ENCODE measurements at regions not wholly inside any gene's neighbourhood (a gene's known extent, or its start where the extent isn't known, plus 50 kb on each side); places are given as distances from the start of the nearest gene placed in this dataset.

GRCh38 chr2:186410802-186411201 is 75.3 kb upstream of the ZC3H15 start:
- no peaks in the 10 kb centered on the region for H3K4me1 ChIP-seq
- intact Hi-C loops (cut with DNase I) = no loop called here
- no peak overlapping the region for H3K27ac ChIP-seq
- H3K36me3 ChIP-seq = no peaks in the 10 kb centered on the region
- ATAC-seq = no peak
- DNase-seq = no peak
- H3K27me3 ChIP-seq (ENCODE audit: low read depth) = no peaks in the 10 kb centered on the region
- H3K9me3 ChIP-seq = peaks cover 2% of the 10 kb centered on the region
- H3K4me3 ChIP-seq = no peak overlapping the region
- no peak for TF ChIP-seq CTCF (IDR thresholded peaks at IDR 0.05)

GRCh38 chr2:186422226-186422625 is 63.8 kb upstream of the ZC3H15 start:
- Histone ChIP-seq H3K4me1 (no peaks in the 10 kb centered on the region), H3K4me3 (no peak overlapping the region), H3K27ac (no peak overlapping the region), H3K9me3 (no peaks in the 10 kb centered on the region), H3K27me3 (ENCODE audit: low read depth) (no peaks in the 10 kb centered on the region), H3K36me3 (no peaks in the 10 kb centered on the region)
- intact Hi-C loops (cut with DNase I) = no loop called here
- no peak for DNase-seq
- ATAC-seq = peak; percentile 39 to 41
- no peak for TF ChIP-seq CTCF (IDR thresholded peaks at IDR 0.05)

GRCh38 chr2:186423481-186423880 is 62.6 kb upstream of the ZC3H15 start:
- no peaks in the 10 kb centered on the region for H3K36me3 ChIP-seq
- no peak overlapping the region for H3K4me3 ChIP-seq
- TF ChIP-seq CTCF (IDR thresholded peaks at IDR 0.05) = no peak
- no peaks in the 10 kb centered on the region for H3K4me1 ChIP-seq
- DNase-seq (no peak), ATAC-seq (no peak)
- no peaks in the 10 kb centered on the region for H3K27me3 ChIP-seq (ENCODE audit: low read depth)
- H3K27ac ChIP-seq = no peak overlapping the region
- intact Hi-C loops (cut with DNase I) = no loop called here
- no peaks in the 10 kb centered on the region for H3K9me3 ChIP-seq

GRCh38 chr2:186424265-186424664 is 61.8 kb upstream of the ZC3H15 start:
- H3K4me3 ChIP-seq = no peak overlapping the region
- no peaks in the 10 kb centered on the region for H3K27me3 ChIP-seq (ENCODE audit: low read depth)
- no peak for TF ChIP-seq CTCF (IDR thresholded peaks at IDR 0.05)
- no peaks in the 10 kb centered on the region for H3K4me1 ChIP-seq
- no peak for ATAC-seq
- H3K36me3 ChIP-seq = no peaks in the 10 kb centered on the region
- no peaks in the 10 kb centered on the region for H3K9me3 ChIP-seq
- intact Hi-C loops (cut with DNase I) = no loop called here
- no peak for DNase-seq
- H3K27ac ChIP-seq = no peak overlapping the region

GRCh38 chr2:186425576-186425975 is 60.5 kb upstream of the ZC3H15 start:
- H3K36me3 ChIP-seq = no peaks in the 10 kb centered on the region
- H3K27ac ChIP-seq = no peak overlapping the region
- DNase-seq (no peak), ATAC-seq (no peak)
- H3K4me1 ChIP-seq = no peaks in the 10 kb centered on the region
- intact Hi-C loops (cut with DNase I) = no loop called here
- H3K27me3 ChIP-seq (ENCODE audit: low read depth) = no peaks in the 10 kb centered on the region
- no peak for TF ChIP-seq CTCF (IDR thresholded peaks at IDR 0.05)
- H3K9me3 ChIP-seq = no peaks in the 10 kb centered on the region
- H3K4me3 ChIP-seq = no peak overlapping the region

Measured in lower lobe of right lung (tissue), 2 donors.